NCI-H2081 (cell line): ENCODE measurements at regions not wholly inside any gene's neighbourhood (a gene's known extent, or its start where the extent isn't known, plus 50 kb on each side); places are given as distances from the start of the nearest gene placed in this dataset.
"Not testable (repeated sequence)": the region's sequence is repeated elsewhere in the genome, so short reads cannot be mapped to it uniquely, and the experiment has no call there.

Experiments used
- DNase-seq, 2 experiments: peaks; one replicate each; lab custom pipeline; 2025; lab: John Stamatoyannopoulos, UW

DNA sequence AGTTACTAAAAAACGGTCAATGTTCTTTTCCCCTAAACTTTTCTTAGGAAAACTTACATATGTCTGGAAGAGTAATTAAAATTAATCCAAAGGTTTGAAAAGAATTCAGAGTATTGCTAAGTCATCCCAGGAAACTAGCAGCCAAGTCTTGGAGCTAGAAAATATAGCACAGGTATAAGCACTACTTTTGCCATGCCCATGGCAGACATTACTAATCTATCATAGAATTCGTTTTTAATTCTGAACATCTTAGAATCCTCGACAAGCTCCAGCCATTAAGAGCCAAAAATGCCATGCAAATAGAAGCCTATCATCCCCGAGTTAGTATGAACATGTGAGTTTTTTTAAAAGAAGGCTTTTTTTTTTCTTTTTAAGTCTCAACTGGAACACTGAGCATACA lies 395.0 kb downstream of the ZEB2 start:
- no peak for DNase-seq

- no peak for DNase-seq
Measured at GRCh38 chr2:144120487-144120886, 399.4 kb downstream of the ZEB2 start.

- DNase-seq = no peak
Measured at GRCh38 chr2:144117086-144117485, 402.8 kb downstream of the ZEB2 start.

DNA sequence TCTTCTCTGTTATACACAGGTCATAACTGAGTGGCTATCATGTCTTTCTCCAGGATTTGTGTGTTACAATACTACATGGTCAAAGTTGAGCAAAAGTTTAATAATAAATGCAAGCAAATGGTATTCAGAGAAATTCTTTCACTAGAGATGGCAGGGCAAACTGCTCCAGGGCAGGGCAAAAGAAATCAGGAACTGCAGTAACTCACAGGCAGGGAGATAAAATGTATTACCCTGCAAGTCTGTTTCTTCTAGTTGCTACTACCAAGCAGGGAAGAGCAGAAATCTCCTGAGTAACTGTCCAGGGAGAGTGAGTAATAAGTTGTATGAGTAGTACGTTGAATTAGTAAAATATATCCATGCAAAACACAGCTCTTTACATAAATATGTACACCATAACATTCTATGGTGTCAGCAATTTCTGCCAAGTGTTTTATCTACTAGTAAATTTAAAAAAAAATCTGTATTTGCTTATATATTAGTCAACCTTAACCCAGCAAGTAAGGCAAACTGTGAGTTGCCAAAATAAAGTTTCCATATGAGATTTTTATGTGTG lies 404.1 kb downstream of the ZEB2 start:
- DNase-seq = no peak

- DNase-seq = no peak
Measured at GRCh38 chr2:144114760-144115159, 405.2 kb downstream of the ZEB2 start.

GRCh38 chr2:144111437-144111836 lies 408.5 kb downstream of the ZEB2 start:
- DNase-seq = no peak

DNA sequence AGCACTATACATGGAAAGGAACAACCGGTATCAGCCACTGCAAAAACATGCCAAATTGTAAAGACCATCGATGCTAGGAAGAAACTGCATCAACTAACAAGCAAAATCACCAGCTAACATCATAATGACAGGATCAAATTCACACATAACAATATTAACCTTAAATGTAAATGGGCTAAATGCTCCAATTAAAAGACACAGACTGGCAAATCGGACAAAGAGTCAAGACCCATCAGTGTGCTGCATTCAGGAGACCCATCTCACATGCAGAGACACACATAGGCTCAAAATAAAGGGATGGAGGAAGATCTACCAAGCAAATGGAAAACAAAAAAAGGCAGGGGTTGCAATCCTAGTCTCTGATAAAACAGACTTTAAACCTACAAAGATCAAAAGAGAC lies 413.8 kb downstream of the ZEB2 start:
- DNase-seq = not testable (repeated sequence)

DNA sequence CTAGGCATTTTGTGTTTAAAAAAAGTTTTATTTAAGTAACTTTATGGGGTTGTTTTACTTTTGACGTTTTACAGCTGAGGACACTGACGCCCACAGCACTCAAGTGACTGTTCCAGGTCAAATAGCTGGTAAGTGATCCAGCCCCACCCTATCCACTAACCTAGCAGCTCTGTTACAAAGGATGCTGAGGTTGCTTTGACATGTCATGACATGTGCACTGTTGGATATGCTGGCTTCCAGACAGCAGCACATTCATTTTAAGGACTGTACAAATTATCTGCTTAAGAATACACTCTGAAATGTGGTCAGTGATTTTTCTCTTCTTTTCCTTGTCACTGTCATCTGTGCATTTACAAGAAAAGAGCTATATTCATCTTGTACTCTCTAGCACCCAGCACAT lies 417.5 kb downstream of the ZEB2 start:
- no peak for DNase-seq

DNA sequence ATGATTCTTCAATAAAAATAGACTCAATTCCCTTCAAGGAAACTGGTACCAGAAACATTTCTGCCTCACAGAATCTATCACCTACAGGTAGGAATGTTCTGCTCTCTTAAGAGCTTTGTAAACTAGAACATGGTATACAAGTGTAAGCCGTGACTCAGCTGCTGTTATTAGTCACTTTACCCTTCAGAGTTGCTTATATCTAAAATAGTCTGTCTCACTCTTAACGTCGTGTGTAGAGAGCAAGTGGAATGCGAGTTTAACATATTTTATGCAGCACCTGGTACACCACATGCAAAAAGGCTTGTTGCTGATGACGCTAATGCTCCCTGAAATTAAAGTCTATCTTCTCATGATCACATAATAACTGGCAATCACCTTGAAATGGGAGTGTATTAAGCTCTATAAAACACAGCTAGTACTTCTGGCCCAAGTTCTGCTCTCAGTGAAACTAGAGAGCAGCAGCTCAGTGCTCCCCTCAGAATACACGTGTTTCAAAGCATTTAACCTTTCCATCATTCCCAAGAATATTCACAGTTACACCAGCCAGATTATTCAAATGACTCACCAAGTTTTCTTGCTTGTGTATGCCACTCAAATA lies 420.0 kb downstream of the ZEB2 start:
- DNase-seq = no peak

DNA sequence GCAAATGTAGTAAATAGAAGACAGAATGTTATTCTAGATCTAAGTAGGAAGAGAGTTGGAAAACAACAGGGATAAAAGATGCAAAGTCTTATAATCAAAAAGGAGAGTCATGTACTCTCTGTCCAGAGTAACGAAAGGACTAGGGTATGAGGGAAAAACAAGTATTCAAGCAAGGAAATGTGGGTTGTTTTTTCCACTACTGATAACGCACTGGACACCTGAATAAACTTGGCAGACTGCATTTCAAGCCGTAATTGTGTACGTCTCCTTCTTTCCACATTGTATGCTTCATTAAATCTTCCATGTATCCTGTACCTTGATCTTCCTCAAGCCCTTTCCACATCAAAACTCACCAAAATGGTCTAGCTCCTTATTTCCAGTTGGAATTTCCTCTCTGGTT lies 420.6 kb downstream of the ZEB2 start:
- no peak for DNase-seq

- DNase-seq = no peak
Measured at GRCh38 chr2:144097440-144098225, 422.3 kb downstream of the ZEB2 start.

DNA sequence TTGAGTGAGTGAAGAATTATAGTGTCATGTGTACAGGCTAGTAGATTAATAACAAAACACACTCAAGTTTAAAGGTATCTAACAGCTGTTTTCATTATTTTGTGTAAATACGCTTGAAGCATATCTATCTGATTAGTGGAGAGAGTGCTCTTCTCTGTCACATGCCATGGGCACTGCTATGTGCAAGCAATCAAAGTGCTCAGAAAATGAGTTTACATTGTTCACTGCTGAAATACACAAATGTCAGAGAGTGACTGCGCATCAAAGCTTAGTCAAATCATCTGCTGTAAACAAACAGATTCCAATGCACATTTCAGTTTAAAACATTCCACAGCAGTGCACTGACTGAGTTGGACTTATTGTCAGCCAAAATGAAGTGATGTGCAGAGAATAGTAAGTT lies 423.4 kb downstream of the ZEB2 start:
- no peak for DNase-seq

DNA sequence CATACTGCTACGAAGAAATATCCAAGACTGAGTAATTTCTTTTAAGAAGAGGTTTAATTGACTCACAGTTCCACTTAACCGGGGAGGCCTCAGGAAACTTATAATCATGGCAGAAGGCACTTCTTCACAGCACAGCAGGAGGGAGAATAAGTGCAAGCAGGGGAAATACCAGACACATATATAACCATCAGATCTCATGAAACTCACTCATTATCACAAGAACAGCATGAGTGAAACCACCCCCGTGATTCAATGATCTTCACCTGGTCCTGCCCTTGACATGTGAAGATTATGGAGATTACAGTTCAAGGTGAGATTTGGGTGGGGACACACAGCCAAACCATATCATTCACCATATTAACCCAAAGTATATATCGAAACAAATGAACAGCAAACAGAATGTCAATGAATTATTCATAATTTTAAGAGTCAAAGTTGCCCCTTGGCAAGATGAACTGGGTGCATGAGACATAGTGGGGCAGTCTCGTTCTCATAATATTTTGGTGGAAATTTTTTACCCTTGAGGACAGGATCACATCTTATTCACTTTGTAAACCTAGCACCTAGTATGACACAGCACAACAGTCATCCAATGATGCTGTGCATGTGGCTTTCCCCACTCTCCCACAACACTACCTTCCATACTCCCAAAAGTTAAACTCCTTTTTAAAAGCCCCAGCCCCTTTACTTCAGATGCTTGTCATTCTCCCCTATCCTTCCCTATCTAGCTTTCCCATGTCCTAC lies 425.3 kb downstream of the ZEB2 start:
- DNase-seq = no peak

- DNase-seq = no peak
Measured at GRCh38 chr2:144091622-144092021, 428.3 kb downstream of the ZEB2 start.

DNA sequence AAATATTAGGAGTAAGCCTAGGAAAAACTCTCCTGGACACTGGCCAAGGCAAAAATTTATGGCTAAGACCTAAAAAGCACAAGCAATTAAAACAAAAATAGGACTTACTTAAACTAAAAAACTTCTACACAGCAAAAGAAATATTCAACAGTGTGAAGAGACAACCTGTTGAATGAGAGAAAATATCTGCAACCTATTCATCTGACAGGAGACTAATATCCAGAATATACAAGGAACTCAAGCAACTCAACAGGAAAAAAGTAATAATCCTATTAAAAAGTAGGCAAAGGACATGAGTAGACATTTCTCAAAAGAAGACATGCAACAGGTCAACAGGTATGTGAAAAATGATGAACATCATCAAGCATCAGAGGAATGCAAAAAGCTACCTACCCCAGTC lies 431.1 kb downstream of the ZEB2 start:
- no peak for DNase-seq

GRCh38 chr2:144086965-144087364 lies 433.0 kb downstream of the ZEB2 start:
- no peak for DNase-seq

DNA sequence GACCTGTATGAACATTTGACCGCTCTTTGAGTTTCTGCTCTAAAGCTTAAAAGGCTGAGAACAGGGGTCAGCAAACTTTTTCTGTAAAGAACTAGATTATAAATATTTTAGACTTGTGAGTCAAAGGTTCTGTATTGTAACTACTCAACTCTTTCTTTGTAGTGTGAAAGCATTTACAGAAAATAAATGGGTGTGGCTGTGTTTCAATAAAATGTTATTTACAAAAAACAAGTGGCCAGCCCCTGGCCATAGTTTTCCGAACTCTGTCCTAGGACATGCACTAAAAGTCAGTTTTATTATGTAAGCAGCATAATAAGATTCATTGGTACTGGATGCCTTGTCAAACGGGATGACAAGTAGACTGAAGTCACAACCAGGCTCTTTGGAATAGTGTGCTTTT lies 434.9 kb downstream of the ZEB2 start:
- DNase-seq = no peak

- DNase-seq = no peak
Measured at GRCh38 chr2:144084114-144084661, 435.7 kb downstream of the ZEB2 start.

DNA sequence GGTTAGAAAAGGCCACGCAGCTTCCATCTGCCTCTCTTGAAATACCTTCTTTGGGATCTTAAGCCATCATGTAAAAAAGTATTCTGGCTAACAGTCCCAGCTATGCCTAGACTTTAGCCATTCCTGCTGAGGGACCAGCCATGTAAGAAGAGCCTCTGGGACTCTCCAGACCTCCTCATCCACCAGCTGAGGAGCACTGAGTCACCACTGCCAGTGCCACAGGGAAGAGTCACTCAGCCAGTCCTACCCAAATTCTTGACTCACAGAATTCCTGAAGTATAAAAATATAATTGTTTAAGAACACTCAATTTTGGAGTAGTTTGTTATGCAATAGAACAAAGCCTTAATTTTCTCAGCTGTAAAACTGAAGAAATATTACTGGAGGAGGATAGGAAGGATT lies 436.7 kb downstream of the ZEB2 start:
- no peak for DNase-seq

GRCh38 chr2:144082777-144083176 lies 437.1 kb downstream of the ZEB2 start:
- no peak for DNase-seq

DNA sequence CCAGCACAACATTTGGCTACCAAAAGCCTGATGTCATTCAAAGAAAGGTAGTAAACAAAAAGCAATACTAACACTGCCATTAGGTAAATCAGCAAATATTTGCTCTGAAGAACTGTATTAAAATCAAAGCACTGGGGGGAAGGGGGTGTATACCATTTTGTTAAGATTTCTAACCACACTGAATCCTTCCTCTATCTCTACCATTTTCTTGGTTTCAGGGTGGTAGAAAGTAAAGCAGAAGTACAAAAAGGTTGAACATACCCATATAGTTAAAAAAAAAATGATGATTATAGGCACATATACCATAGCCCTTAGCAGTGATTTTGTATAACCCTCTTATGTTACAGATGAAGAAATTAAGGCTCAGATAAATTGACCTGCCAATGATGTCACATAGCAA lies 437.6 kb downstream of the ZEB2 start:
- no peak for DNase-seq

- DNase-seq = no peak
Measured at GRCh38 chr2:144081272-144081671, 438.6 kb downstream of the ZEB2 start.

- DNase-seq = no peak
Measured at GRCh38 chr2:144079803-144080202, 440.1 kb downstream of the ZEB2 start.
